ENCODE measurements at regions not wholly inside any gene's neighbourhood (a gene's known extent, or its start where the extent isn't known, plus 50 kb on each side); places are given as distances from the start of the nearest gene placed in this dataset.

DNA sequence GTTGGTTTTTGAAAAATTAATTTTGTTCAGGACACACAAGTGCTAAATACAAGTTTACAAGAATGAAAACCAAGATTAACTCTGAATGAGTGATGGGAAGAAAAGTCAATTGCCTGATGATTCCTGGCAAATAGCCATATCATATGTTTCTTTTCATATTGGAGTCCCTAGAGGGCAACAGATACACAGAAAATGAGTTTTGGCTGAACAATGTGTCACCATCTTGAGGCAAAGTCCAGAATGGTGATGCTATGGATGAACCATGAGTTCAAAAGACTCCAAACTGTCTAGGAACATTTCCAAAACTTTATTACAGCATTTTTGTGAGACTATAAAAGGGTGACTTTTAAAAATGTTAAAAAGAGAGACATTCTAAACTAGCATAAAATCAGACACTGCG lies 382.9 kb downstream of the TMEM161B start:
- no peaks in the 10 kb centered on the region for H3K79me2 ChIP-seq (ENCODE audit: insufficient read depth, low read length)
- TF ChIP-seq, protein P1, sequence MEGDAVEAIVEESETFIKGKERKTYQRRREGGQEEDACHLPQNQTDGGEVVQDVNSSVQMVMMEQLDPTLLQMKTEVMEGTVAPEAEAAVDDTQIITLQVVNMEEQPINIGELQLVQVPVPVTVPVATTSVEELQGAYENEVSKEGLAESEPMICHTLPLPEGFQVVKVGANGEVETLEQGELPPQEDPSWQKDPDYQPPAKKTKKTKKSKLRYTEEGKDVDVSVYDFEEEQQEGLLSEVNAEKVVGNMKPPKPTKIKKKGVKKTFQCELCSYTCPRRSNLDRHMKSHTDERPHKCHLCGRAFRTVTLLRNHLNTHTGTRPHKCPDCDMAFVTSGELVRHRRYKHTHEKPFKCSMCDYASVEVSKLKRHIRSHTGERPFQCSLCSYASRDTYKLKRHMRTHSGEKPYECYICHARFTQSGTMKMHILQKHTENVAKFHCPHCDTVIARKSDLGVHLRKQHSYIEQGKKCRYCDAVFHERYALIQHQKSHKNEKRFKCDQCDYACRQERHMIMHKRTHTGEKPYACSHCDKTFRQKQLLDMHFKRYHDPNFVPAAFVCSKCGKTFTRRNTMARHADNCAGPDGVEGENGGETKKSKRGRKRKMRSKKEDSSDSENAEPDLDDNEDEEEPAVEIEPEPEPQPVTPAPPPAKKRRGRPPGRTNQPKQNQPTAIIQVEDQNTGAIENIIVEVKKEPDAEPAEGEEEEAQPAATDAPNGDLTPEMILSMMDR (IDR thresholded peaks at IDR 0.05; ENCODE audit: insufficient read depth, low read depth, low read length): no peak
- TF ChIP-seq EZH2 (IDR thresholded peaks at IDR 0.05; ENCODE audit: insufficient read depth, low read length): no peak
- no peaks in the 10 kb centered on the region for H3K27me3 ChIP-seq (ENCODE audit: insufficient read depth, low read length)
- no peak overlapping the region for H3K27ac ChIP-seq (ENCODE audit: low read depth, low read length)
- no peak overlapping the region for H3K4me3 Mint-ChIP-seq (ENCODE audit: unreplicated experiment)
- H3K27ac Mint-ChIP-seq (ENCODE audit: unreplicated experiment): no peak overlapping the region
- H3K4me2 ChIP-seq (ENCODE audit: low read length): no peak overlapping the region
- H3K4me1 Mint-ChIP-seq (ENCODE audit: low read depth, unreplicated experiment): no peaks in the 10 kb centered on the region
- no peaks in the 10 kb centered on the region for H3K9me3 ChIP-seq (ENCODE audit: insufficient read depth, low read depth, low read length)
- no peak for FAIRE-seq
- no peaks in the 10 kb centered on the region for H3K36me3 ChIP-seq (ENCODE audit: insufficient read depth, low read length)
- H2AFZ ChIP-seq (ENCODE audit: low read depth, low read length): no peak overlapping the region
- H3K4me1 ChIP-seq (ENCODE audit: insufficient read depth, low read length): no peaks in the 10 kb centered on the region
- H3K27me3 Mint-ChIP-seq (ENCODE audit: low read depth, unreplicated experiment): no peaks in the 10 kb centered on the region
- H3K36me3 Mint-ChIP-seq (ENCODE audit: low read depth, unreplicated experiment): no peaks in the 10 kb centered on the region
- no peak overlapping the region for H3K4me3 ChIP-seq (ENCODE audit: insufficient read depth, low read depth, low read length)
- H3K9ac ChIP-seq (ENCODE audit: low read length): no peak overlapping the region
- H3K9me3 Mint-ChIP-seq (ENCODE audit: unreplicated experiment): peaks cover 9% of the 10 kb centered on the region
- no peak for DNase-seq (ENCODE audit: low read depth)
- H4K20me1 ChIP-seq (ENCODE audit: insufficient read depth, low read length): no peaks in the 10 kb centered on the region

DNA sequence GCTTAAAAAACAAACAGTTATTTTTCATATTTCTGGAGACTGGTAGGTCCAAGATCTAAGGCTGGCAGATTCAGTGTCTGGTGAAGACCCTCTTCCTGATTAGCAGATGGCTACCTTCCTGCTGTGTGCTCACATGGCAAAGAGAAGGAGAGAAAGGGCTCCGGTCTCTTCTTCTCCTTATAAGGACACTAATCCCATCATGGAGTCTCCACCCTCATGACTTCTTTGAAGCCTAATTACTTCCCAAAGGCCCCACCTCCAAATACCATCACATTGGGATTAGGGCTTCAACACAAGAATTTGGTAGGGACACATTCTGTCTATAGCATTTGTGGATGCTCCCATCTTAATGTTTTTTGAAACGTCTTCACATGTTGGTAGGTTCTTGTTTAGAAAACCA lies 391.1 kb downstream of the TMEM161B start:
- H3K36me3 Mint-ChIP-seq (ENCODE audit: low read depth, unreplicated experiment): no peaks in the 10 kb centered on the region
- H2AFZ ChIP-seq (ENCODE audit: low read depth, low read length): no peak overlapping the region
- no peak overlapping the region for H3K27ac Mint-ChIP-seq (ENCODE audit: unreplicated experiment)
- H3K4me1 Mint-ChIP-seq (ENCODE audit: low read depth, unreplicated experiment): no peaks in the 10 kb centered on the region
- FAIRE-seq (no peak), DNase-seq (ENCODE audit: low read depth) (no peak)
- H3K27me3 Mint-ChIP-seq (ENCODE audit: low read depth, unreplicated experiment): no peaks in the 10 kb centered on the region
- H4K20me1 ChIP-seq (ENCODE audit: insufficient read depth, low read length): no peaks in the 10 kb centered on the region
- no peaks in the 10 kb centered on the region for H3K79me2 ChIP-seq (ENCODE audit: insufficient read depth, low read length)
- H3K9ac ChIP-seq (ENCODE audit: low read length): no peak overlapping the region
- no peak overlapping the region for H3K4me2 ChIP-seq (ENCODE audit: low read length)
- H3K9me3 Mint-ChIP-seq (ENCODE audit: unreplicated experiment): peaks cover 3% of the 10 kb centered on the region
- TF ChIP-seq, protein P1 (IDR thresholded peaks at IDR 0.05; ENCODE audit: insufficient read depth, low read depth, low read length): no peak
- TF ChIP-seq EZH2 (IDR thresholded peaks at IDR 0.05; ENCODE audit: insufficient read depth, low read length): no peak
- H3K36me3 ChIP-seq (ENCODE audit: insufficient read depth, low read length): no peaks in the 10 kb centered on the region
- no peak overlapping the region for H3K4me3 ChIP-seq (ENCODE audit: insufficient read depth, low read depth, low read length)
- H3K9me3 ChIP-seq (ENCODE audit: insufficient read depth, low read depth, low read length): no peaks in the 10 kb centered on the region
- no peak overlapping the region for H3K27ac ChIP-seq (ENCODE audit: low read depth, low read length)
- H3K27me3 ChIP-seq (ENCODE audit: insufficient read depth, low read length): no peaks in the 10 kb centered on the region
- no peak overlapping the region for H3K4me3 Mint-ChIP-seq (ENCODE audit: unreplicated experiment)
- H3K4me1 ChIP-seq (ENCODE audit: insufficient read depth, low read length): no peaks in the 10 kb centered on the region

GRCh38 chr5:87877023-87877422 lies 391.6 kb downstream of the TMEM161B start:
- Mint-ChIP-seq H3K4me3 (ENCODE audit: unreplicated experiment) (no peak overlapping the region), H3K9me3 (ENCODE audit: unreplicated experiment) (peaks cover 3% of the 10 kb centered on the region), H3K27me3 (ENCODE audit: low read depth, unreplicated experiment) (no peaks in the 10 kb centered on the region), H3K4me1 (ENCODE audit: low read depth, unreplicated experiment) (no peaks in the 10 kb centered on the region), H3K27ac (ENCODE audit: unreplicated experiment) (no peak overlapping the region), H3K36me3 (ENCODE audit: low read depth, unreplicated experiment) (no peaks in the 10 kb centered on the region)
- no peaks in the 10 kb centered on the region for H4K20me1 ChIP-seq (ENCODE audit: insufficient read depth, low read length)
- no peaks in the 10 kb centered on the region for H3K9me3 ChIP-seq (ENCODE audit: insufficient read depth, low read depth, low read length)
- no peak for TF ChIP-seq EZH2 (IDR thresholded peaks at IDR 0.05; ENCODE audit: insufficient read depth, low read length)
- no peak for FAIRE-seq
- no peak overlapping the region for H3K9ac ChIP-seq (ENCODE audit: low read length)
- no peak overlapping the region for H3K4me2 ChIP-seq (ENCODE audit: low read length)
- no peak overlapping the region for H3K4me3 ChIP-seq (ENCODE audit: insufficient read depth, low read depth, low read length)
- H3K79me2 ChIP-seq (ENCODE audit: insufficient read depth, low read length): no peaks in the 10 kb centered on the region
- DNase-seq (ENCODE audit: low read depth): no peak
- no peaks in the 10 kb centered on the region for H3K4me1 ChIP-seq (ENCODE audit: insufficient read depth, low read length)
- no peaks in the 10 kb centered on the region for H3K27me3 ChIP-seq (ENCODE audit: insufficient read depth, low read length)
- H3K36me3 ChIP-seq (ENCODE audit: insufficient read depth, low read length): no peaks in the 10 kb centered on the region
- no peak overlapping the region for H3K27ac ChIP-seq (ENCODE audit: low read depth, low read length)
- H2AFZ ChIP-seq (ENCODE audit: low read depth, low read length): no peak overlapping the region
